Sigmoid colon (tissue), 6 donors: ENCODE measurements at regions not wholly inside any gene's neighbourhood (a gene's known extent, or its start where the extent isn't known, plus 50 kb on each side); places are given as distances from the start of the nearest gene placed in this dataset.

Experiments
- DNase-seq: peaks from one replicate; pipeline ENCODE4 v3.0.0-alpha.2; 2019
- H3K27ac ChIP-seq, 4 donors: fragments of 200-600 bp; sonication (generic); one replicate each; pipeline ENCODE4 v1.5.1; 2016 to 2019; ENCODE audit warnings: mild to moderate bottlenecking in 1 of 4
- H3K27me3 ChIP-seq, 3 donors: fragments of 200-600 bp; sonication (generic); one replicate each; pipeline ENCODE4 v1.5.1; 2019; ENCODE audit warnings: mild to moderate bottlenecking in 1 of 3
- H3K36me3 ChIP-seq, 4 donors: fragments of 200-600 bp; sonication (generic); one replicate each; pipeline ENCODE4 v1.5.1; 2016 to 2019
- H3K4me1 ChIP-seq, 4 donors: fragments of 200-600 bp; sonication (generic); one replicate each; pipeline ENCODE4 v1.5.1; 2017 to 2019
- H3K4me3 ChIP-seq, 4 donors: fragments of 200-600 bp; sonication (generic); one replicate each; pipeline ENCODE4 v1.5.1; 2017 to 2019; ENCODE audit warnings: mild to moderate bottlenecking in 2 of 4, moderate library complexity in 1 of 4
- H3K9me3 ChIP-seq, 4 donors: fragments of 200-600 bp in 3 of 4; sonication (generic) in 3 of 4; one replicate each; pipeline versions ENCODE4 v1.5.1 to v1.6.1; 2013 to 2019
- EP300 ChIP-seq, 4 donors: sonication (generic); formaldehyde crosslinking; IDR thresholded peaks; one replicate each; pipeline ENCODE4 v1.6.1; 2017; ENCODE audit warnings: antibody characterized with exemption in 4 of 4
- POLR2A ChIP-seq, 2 donors: fragments of 450-650 bp; IDR thresholded peaks; one replicate each; pipeline ENCODE4 v1.6.1; 2016; ENCODE audit warnings: antibody characterized with exemption in 2 of 2, mild to moderate bottlenecking in 2 of 2, moderate library complexity in 2 of 2
- POLR2AphosphoS5 ChIP-seq, 4 donors: sonication (generic); formaldehyde crosslinking; IDR thresholded peaks; one replicate each; pipeline ENCODE4 v1.6.1; 2017; ENCODE audit warnings: antibody characterized with exemption in 4 of 4
- WGBS, 2 donors: extraction: QIAGEN DNeasy Blood & Tissue Kit; methylation state at CpG; one replicate each; pipeline ENCODE4 v1.1.7; 2013; 5-methylcytosine and 5-hydroxymethylcytosine counted together
- intact Hi-C: fragments of 100-400 bp; cut with DNase I; formaldehyde crosslinking; loops from one replicate; pipeline ENCODE4 v1.15.1; 2023
- TF ChIP-seq, protein P1 (sequence below), 4 experiments: fragments of 450-650 bp in 3 of 4; fragments of 200-600 bp in 1 of 4; IDR thresholded peaks; one replicate each; pipeline ENCODE4 v1.5.1; 2016 to 2019; ENCODE audit warnings: antibody characterized with exemption in 4 of 4, mild to moderate bottlenecking in 3 of 4, moderate library complexity in 2 of 4
- donor health status: healthy with polysubstance abuse.
- donor health status: healthy.

- no peaks in the 10 kb centered on the region for H3K27me3 ChIP-seq
Measured at GRCh38 chr2:150612957-150613710, 125.7 kb upstream of the RND3 start.

GRCh38 chr2:150610670-150611279 is 123.3 kb upstream of the RND3 start:
- no peaks in the 10 kb centered on the region for H3K27me3 ChIP-seq
- H3K9me3 ChIP-seq = no peaks in the 10 kb centered on the region
- no peak overlapping the region for H3K27ac ChIP-seq
- H3K4me1 ChIP-seq = peaks cover 0 to 34% (median 24%) of the 10 kb centered on the region in 4 donors
- no peak overlapping the region for H3K4me3 ChIP-seq
- intact Hi-C loops = no loop called here
- TF ChIP-seq, protein P1, sequence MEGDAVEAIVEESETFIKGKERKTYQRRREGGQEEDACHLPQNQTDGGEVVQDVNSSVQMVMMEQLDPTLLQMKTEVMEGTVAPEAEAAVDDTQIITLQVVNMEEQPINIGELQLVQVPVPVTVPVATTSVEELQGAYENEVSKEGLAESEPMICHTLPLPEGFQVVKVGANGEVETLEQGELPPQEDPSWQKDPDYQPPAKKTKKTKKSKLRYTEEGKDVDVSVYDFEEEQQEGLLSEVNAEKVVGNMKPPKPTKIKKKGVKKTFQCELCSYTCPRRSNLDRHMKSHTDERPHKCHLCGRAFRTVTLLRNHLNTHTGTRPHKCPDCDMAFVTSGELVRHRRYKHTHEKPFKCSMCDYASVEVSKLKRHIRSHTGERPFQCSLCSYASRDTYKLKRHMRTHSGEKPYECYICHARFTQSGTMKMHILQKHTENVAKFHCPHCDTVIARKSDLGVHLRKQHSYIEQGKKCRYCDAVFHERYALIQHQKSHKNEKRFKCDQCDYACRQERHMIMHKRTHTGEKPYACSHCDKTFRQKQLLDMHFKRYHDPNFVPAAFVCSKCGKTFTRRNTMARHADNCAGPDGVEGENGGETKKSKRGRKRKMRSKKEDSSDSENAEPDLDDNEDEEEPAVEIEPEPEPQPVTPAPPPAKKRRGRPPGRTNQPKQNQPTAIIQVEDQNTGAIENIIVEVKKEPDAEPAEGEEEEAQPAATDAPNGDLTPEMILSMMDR (IDR thresholded peaks at IDR 0.05) = no peak
- TF ChIP-seq EP300 (IDR thresholded peaks at IDR 0.05) (no peak), POLR2AphosphoS5 (IDR thresholded peaks at IDR 0.05) (no peak), POLR2A (IDR thresholded peaks at IDR 0.05) (no peak)
- no peak for DNase-seq
- WGBS, 2 donors = 25 to 63% methylated on average over 6 of the region's 6 CpGs
- H3K36me3 ChIP-seq = no peaks in the 10 kb centered on the region

More at GRCh38 chr2:150612957-150613710, 125.7 kb upstream of the RND3 start:
- H3K27ac ChIP-seq = peak overlapping the region in 2 of 4 donors; percentile 25 to 32
- WGBS, 2 donors = 53 to 63% methylated on average over 7 of the region's 7 CpGs
- intact Hi-C loops = no loop called here
- no peaks in the 10 kb centered on the region for H3K9me3 ChIP-seq
- peaks cover 0 to 38% (median 26%) of the 10 kb centered on the region in 4 donors for H3K4me1 ChIP-seq
- no peak for DNase-seq
- TF ChIP-seq, protein P1 (IDR thresholded peaks at IDR 0.05) = no peak
- TF ChIP-seq POLR2AphosphoS5 (IDR thresholded peaks at IDR 0.05) (peak in 1 of 4 donors; percentile 30), POLR2A (IDR thresholded peaks at IDR 0.05) (no peak)
- no peaks in the 10 kb centered on the region for H3K36me3 ChIP-seq
- H3K4me3 ChIP-seq = no peak overlapping the region

DNA sequence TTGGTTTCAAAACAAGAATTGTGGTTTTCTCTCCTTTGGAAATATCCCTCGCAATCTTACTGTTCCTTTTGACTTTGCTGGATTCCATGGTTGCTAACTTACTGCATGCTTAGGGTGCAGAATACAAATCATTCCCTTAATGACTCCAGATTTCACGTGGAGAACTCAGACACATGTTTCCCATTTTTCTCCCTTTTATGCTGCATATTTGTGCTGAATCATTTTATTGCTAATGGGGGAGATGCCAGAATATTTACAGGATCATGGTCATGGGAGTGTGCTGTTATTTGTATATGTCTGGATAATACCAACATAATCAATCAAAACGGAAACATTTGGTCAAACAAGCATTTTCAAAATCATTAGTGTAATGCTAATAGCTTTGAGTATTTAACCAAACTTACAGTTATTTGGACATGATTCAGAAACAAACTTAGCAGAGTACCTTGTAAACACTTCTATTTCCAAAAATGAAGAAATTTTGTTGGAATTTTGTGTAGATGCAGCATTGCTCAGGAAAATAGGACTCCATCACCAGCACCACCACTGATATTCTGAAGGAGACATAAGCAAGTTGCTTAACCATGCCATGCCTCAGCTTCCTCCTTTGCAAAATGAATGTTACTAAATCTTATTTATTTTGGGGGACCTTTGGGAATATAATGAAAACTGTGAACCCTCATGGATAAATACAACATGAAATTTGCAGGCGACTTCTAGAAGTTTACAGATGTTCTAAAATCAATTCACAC is 122.5 kb upstream of the RND3 start:
- H3K27me3 ChIP-seq = no peaks in the 10 kb centered on the region
- H3K4me1 ChIP-seq = peaks cover 0 to 34% (median 24%) of the 10 kb centered on the region in 4 donors
- no peaks in the 10 kb centered on the region for H3K9me3 ChIP-seq
- H3K27ac ChIP-seq = no peak overlapping the region
- TF ChIP-seq POLR2AphosphoS5 (IDR thresholded peaks at IDR 0.05) = peak in 2 of 4 donors; percentile 36 to 55
- TF ChIP-seq, protein P1 (IDR thresholded peaks at IDR 0.05) = no peak
- DNase-seq = no peak
- WGBS, 2 donors = 55 to 68% methylated on average over 4 of the region's 4 CpGs
- no peaks in the 10 kb centered on the region for H3K36me3 ChIP-seq
- H3K4me3 ChIP-seq = no peak overlapping the region
- intact Hi-C loops = no loop called here

- Histone ChIP-seq H3K36me3 (no peaks in the 10 kb centered on the region), H3K9me3 (no peaks in the 10 kb centered on the region), H3K27me3 (no peaks in the 10 kb centered on the region), H3K4me1 (peaks cover 0 to 24% (median 17%) of the 10 kb centered on the region in 4 donors), H3K27ac (no peak overlapping the region), H3K4me3 (no peak overlapping the region)
- intact Hi-C loops = no loop called here
- DNase-seq = no peak
- TF ChIP-seq, protein P1 (IDR thresholded peaks at IDR 0.05) = no peak
- TF ChIP-seq POLR2A (IDR thresholded peaks at IDR 0.05) (no peak), POLR2AphosphoS5 (IDR thresholded peaks at IDR 0.05) (no peak), EP300 (IDR thresholded peaks at IDR 0.05) (no peak)
- WGBS, 2 donors = 88 to 89% methylated on average over 1 of the region's 1 CpG
Measured at GRCh38 chr2:150608341-150608740, 120.9 kb upstream of the RND3 start.
